Suprapubic skin (tissue), 4 donors: ENCODE measurements at regions not wholly inside any gene's neighbourhood (a gene's known extent, or its start where the extent isn't known, plus 50 kb on each side); places are given as distances from the start of the nearest gene placed in this dataset.

Experiments used
- EP300 ChIP-seq: sonication (generic); formaldehyde crosslinking; IDR thresholded peaks from one replicate; pipeline ENCODE4 v1.6.1; 2017; ENCODE audit warnings: antibody characterized with exemption
- POLR2A ChIP-seq, 2 donors: fragments of 450-650 bp; IDR thresholded peaks; one replicate each; pipeline ENCODE4 v1.6.1; 2017; ENCODE audit warnings: antibody characterized with exemption in 2 of 2, mild to moderate bottlenecking in 2 of 2, moderate library complexity in 2 of 2
- POLR2AphosphoS5 ChIP-seq, 3 donors: sonication (generic); formaldehyde crosslinking; IDR thresholded peaks; one replicate each; pipeline ENCODE4 v1.6.1; 2017; ENCODE audit warnings: antibody characterized with exemption in 3 of 3
- TF ChIP-seq, protein P1 (sequence below), 2 donors: fragments of 200-600 bp in 1 of 2; fragments of 450-650 bp in 1 of 2; sonication (generic) in 1 of 2; IDR thresholded peaks; one replicate each; pipeline ENCODE4 v1.5.1; 2016 to 2019; ENCODE audit warnings: antibody characterized with exemption in 2 of 2, mild to moderate bottlenecking in 1 of 2, moderate library complexity in 1 of 2

GRCh38 chr17:68694791-68695485 lies 93.8 kb upstream of the FAM20A start:
- TF ChIP-seq POLR2AphosphoS5 (IDR thresholded peaks at IDR 0.05) (no peak), EP300 (no peak), POLR2A (IDR thresholded peaks at IDR 0.05) (no peak)
- TF ChIP-seq, protein P1, sequence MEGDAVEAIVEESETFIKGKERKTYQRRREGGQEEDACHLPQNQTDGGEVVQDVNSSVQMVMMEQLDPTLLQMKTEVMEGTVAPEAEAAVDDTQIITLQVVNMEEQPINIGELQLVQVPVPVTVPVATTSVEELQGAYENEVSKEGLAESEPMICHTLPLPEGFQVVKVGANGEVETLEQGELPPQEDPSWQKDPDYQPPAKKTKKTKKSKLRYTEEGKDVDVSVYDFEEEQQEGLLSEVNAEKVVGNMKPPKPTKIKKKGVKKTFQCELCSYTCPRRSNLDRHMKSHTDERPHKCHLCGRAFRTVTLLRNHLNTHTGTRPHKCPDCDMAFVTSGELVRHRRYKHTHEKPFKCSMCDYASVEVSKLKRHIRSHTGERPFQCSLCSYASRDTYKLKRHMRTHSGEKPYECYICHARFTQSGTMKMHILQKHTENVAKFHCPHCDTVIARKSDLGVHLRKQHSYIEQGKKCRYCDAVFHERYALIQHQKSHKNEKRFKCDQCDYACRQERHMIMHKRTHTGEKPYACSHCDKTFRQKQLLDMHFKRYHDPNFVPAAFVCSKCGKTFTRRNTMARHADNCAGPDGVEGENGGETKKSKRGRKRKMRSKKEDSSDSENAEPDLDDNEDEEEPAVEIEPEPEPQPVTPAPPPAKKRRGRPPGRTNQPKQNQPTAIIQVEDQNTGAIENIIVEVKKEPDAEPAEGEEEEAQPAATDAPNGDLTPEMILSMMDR (IDR thresholded peaks at IDR 0.05) = no peak
